ENCODE measurements at regions not wholly inside any gene's neighbourhood (a gene's known extent, or its start where the extent isn't known, plus 50 kb on each side); places are given as distances from the start of the nearest gene placed in this dataset.

GRCh38 chr15:87556886-87557285, 699.7 kb downstream of the NTRK3 start:
- BruUV-seq (replicated peaks) = no TSS peak
- CTCF ChIA-PET = no interaction called here
- TF ChIP-seq POLR2AphosphoS5 (IDR thresholded peaks at IDR 0.05; ENCODE audit: low read depth, low read length) (no peak), CTCF (IDR thresholded peaks at IDR 0.05) (no peak), TCF7L2 (IDR thresholded peaks at IDR 0.05; ENCODE audit: low read depth, low read length) (no peak), SIN3A (IDR thresholded peaks at IDR 0.05; ENCODE audit: borderline replicate concordance, insufficient read depth, low read depth, low read length) (no peak)
- TF ChIP-seq, protein P1, sequence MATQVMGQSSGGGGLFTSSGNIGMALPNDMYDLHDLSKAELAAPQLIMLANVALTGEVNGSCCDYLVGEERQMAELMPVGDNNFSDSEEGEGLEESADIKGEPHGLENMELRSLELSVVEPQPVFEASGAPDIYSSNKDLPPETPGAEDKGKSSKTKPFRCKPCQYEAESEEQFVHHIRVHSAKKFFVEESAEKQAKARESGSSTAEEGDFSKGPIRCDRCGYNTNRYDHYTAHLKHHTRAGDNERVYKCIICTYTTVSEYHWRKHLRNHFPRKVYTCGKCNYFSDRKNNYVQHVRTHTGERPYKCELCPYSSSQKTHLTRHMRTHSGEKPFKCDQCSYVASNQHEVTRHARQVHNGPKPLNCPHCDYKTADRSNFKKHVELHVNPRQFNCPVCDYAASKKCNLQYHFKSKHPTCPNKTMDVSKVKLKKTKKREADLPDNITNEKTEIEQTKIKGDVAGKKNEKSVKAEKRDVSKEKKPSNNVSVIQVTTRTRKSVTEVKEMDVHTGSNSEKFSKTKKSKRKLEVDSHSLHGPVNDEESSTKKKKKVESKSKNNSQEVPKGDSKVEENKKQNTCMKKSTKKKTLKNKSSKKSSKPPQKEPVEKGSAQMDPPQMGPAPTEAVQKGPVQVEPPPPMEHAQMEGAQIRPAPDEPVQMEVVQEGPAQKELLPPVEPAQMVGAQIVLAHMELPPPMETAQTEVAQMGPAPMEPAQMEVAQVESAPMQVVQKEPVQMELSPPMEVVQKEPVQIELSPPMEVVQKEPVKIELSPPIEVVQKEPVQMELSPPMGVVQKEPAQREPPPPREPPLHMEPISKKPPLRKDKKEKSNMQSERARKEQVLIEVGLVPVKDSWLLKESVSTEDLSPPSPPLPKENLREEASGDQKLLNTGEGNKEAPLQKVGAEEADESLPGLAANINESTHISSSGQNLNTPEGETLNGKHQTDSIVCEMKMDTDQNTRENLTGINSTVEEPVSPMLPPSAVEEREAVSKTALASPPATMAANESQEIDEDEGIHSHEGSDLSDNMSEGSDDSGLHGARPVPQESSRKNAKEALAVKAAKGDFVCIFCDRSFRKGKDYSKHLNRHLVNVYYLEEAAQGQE (IDR thresholded peaks at IDR 0.05; ENCODE audit: insufficient read depth in 1 of 2, low read depth in 2 of 2, low read length in 1 of 2) = no peak
- H3K36me3 ChIP-seq (ENCODE audit: control insufficient read depth, insufficient read depth, low read length) = no peaks in the 10 kb centered on the region
- no peaks in the 10 kb centered on the region for H3K9me3 ChIP-seq (ENCODE audit: control insufficient read depth, insufficient read depth, low read depth, low read length)
- DNase-seq (ENCODE audit: low read depth, low spot score) (no peak), ATAC-seq (no peak)
- intact Hi-C loops (cut with micrococcal nuclease; ENCODE audit: unreplicated experiment) (no loop called here), in situ Hi-C loops (cut with HindIII; ENCODE audit: low pct_unique_long_range_greater_than_20kb, low sequenced_read_pairs) (no loop called here)
- no peak overlapping the region for H3K27ac ChIP-seq (ENCODE audit: low read length)
- no peaks in the 10 kb centered on the region for H3K27me3 ChIP-seq (ENCODE audit: control insufficient read depth, insufficient read depth, low read length)
- no peak overlapping the region for H3K4me3 ChIP-seq (ENCODE audit: low read depth in 2 of 2, low read length in 2 of 2)
- no peaks in the 10 kb centered on the region for H3K4me1 ChIP-seq (ENCODE audit: control insufficient read depth, insufficient read depth, low read length)
- POLR2A ChIA-PET = no interaction called here

GRCh38 chr15:87549860-87550259, 706.7 kb downstream of the NTRK3 start:
- in situ Hi-C loops (cut with HindIII; ENCODE audit: low pct_unique_long_range_greater_than_20kb, low sequenced_read_pairs) (no loop called here), intact Hi-C loops (cut with micrococcal nuclease; ENCODE audit: unreplicated experiment) (no loop called here)
- BruUV-seq (replicated peaks) = no TSS peak
- Histone ChIP-seq H3K27me3 (ENCODE audit: control insufficient read depth, insufficient read depth, low read length) (no peaks in the 10 kb centered on the region), H3K36me3 (ENCODE audit: control insufficient read depth, insufficient read depth, low read length) (no peaks in the 10 kb centered on the region), H3K9me3 (ENCODE audit: control insufficient read depth, insufficient read depth, low read depth, low read length) (no peaks in the 10 kb centered on the region), H3K4me1 (ENCODE audit: control insufficient read depth, insufficient read depth, low read length) (no peaks in the 10 kb centered on the region), H3K4me3 (ENCODE audit: low read depth in 2 of 2, low read length in 2 of 2) (no peak overlapping the region), H3K27ac (ENCODE audit: low read length) (no peak overlapping the region)
- no peak for ATAC-seq
- POLR2A ChIA-PET = no interaction called here
- TF ChIP-seq SIN3A (IDR thresholded peaks at IDR 0.05; ENCODE audit: borderline replicate concordance, insufficient read depth, low read depth, low read length) (no peak), CTCF (IDR thresholded peaks at IDR 0.05) (no peak), POLR2AphosphoS5 (IDR thresholded peaks at IDR 0.05; ENCODE audit: low read depth, low read length) (no peak), TCF7L2 (IDR thresholded peaks at IDR 0.05; ENCODE audit: low read depth, low read length) (no peak)
- TF ChIP-seq, protein P1 (IDR thresholded peaks at IDR 0.05; ENCODE audit: insufficient read depth in 1 of 2, low read depth in 2 of 2, low read length in 1 of 2) = no peak
- CTCF ChIA-PET = no interaction called here
- no peak for DNase-seq (ENCODE audit: low read depth, low spot score)
